Pancreas (tissue), 10 donors: ENCODE measurements at regions not wholly inside any gene's neighbourhood (a gene's known extent, or its start where the extent isn't known, plus 50 kb on each side); places are given as distances from the start of the nearest gene placed in this dataset.

Source experiments
- ATAC-seq, 4 donors: fragments of 200-7000 bp; cut with Tn5 transposase; one replicate each; pipeline versions ENCODE4 v1.8.0 to v1.9.1; 2020; ENCODE audit warnings: mild to moderate bottlenecking in 4 of 4, moderate library complexity in 4 of 4
- DNase-seq, 6 donors: peaks; one replicate each; pipeline ENCODE4 v3.0.0-alpha.2; 2020
- FAIRE-seq: peaks from 2 replicates; lab custom pipeline; 2012; peaks lifted over from hg19 to GRCh38; lab: Jason Lieb, UNC
- H3K27ac ChIP-seq, 4 donors: fragments of 200-600 bp; sonication (generic); 1 replicate in 3 of 4; 2 replicates in 1 of 4; pipeline versions ENCODE4 v1.5.0 to v1.8.0; 2020
- H3K27me3 ChIP-seq, 4 donors: fragments of 200-600 bp; one replicate each; pipeline ENCODE4 v1.8.0; 2021
- H3K36me3 ChIP-seq, 3 donors: fragments of 200-600 bp; sonication (generic) in 1 of 3; one replicate each; pipeline versions ENCODE4 v1.5.0 to v1.8.0; 2020 to 2021
- H3K4me1 ChIP-seq, 3 donors: fragments of 200-600 bp; one replicate each; pipeline ENCODE4 v1.8.0; 2021
- H3K4me3 ChIP-seq, 4 donors: fragments of 200-600 bp; sonication (generic) in 2 of 4; one replicate each; pipeline versions ENCODE4 v1.5.0 to v1.8.0; 2020 to 2021
- H3K9me3 ChIP-seq, 4 donors: fragments of 200-600 bp; one replicate each; pipeline ENCODE4 v1.8.0; 2021
- CTCF ChIP-seq, 4 donors: fragments of 200-600 bp; sonication (generic) in 3 of 4; IDR thresholded peaks; one replicate each; pipeline versions ENCODE4 v1.5.0 to v1.8.0; 2021; ENCODE audit warnings: antibody characterized with exemption in 4 of 4
- WGBS, 2 donors: extraction: QIAGEN DNeasy Blood & Tissue Kit; methylation state at CpG; one replicate each; pipeline ENCODE4 v1.1.7; 2013; 5-methylcytosine and 5-hydroxymethylcytosine counted together
- intact Hi-C, 3 donors: fragments of 100-400 bp; cut with DNase I; formaldehyde crosslinking; loops; one replicate each; pipeline versions ENCODE4 v1.11.1 to v1.14.2; 2022
- donor health status: healthy with polysubstance abuse.
- donor health status: DM: no; HTN: no; CAD: no; lungs with moderate emphysema.
- donor health status: DM: no; HTN: no; CAD: no.
- donor health status: control.
- donor health status: control.
- donor health status: Bipolar disorder and iron deficiency.
- donor health status: DM: yes; HTN: yes; CAD: no.
- donor health status: DM: no; HTN: no; CAD: no.
- donor health status: DM: no; HTN: no; CAD: no.
- donor health status: DM: yes; HTN: yes; CAD: no.

DNA sequence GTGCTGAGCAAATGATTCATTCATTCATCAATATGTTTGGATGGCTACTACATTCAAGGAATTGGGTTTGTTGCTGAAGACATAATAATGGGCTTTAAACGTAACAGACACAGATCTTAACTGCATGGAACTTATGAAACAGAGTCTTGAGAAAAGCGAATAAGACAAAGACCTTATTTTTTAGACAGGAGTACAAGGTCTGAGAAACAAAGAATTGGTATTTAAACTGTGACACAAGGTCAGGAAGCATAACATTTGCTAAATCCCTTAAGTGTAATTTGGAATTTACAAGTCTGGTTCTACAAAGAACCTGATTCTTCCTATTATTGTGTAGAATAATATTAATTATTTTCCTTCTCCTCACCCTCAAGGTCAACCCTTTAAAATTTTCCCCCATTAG is 565.4 kb upstream of the RGS18 start:
- FAIRE-seq (no peak), ATAC-seq (no peak), DNase-seq (no peak)
- no peak for TF ChIP-seq CTCF (IDR thresholded peaks at IDR 0.05)
- 69 to 76% methylated on average over 2 of the region's 2 CpGs for WGBS, 2 donors
- H3K36me3 ChIP-seq, result no peaks in the 10 kb centered on the region
- H3K4me3 ChIP-seq, result no peak overlapping the region
- intact Hi-C loops, result no loop called here
- no peaks in the 10 kb centered on the region for H3K27me3 ChIP-seq
- no peak overlapping the region for H3K27ac ChIP-seq
- H3K9me3 ChIP-seq, result no peaks in the 10 kb centered on the region
- peaks cover 0 to 8% (median 0%) of the 10 kb centered on the region in 3 donors for H3K4me1 ChIP-seq

DNA sequence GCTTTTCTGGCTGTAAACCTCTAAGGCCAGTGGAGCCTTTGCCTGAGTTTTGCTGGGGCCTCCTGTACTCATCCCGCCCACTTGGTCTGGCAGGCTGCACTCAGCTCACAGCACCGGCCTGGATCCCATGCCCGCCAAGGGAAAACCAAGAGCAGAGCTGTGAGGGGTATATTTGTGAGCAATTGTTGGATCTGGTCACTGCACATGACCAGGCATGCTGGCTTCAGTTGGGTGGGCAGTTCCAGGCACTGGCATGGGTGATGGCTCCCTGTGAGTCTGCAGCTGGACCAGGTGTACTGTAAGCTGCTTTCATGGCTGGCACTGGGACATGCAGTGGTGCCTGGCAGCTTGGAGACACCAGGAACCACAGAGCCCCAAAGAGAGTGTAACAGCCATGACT is 563.1 kb upstream of the RGS18 start:
- TF ChIP-seq CTCF (IDR thresholded peaks at IDR 0.05), result no peak
- Histone ChIP-seq H3K36me3 (no peaks in the 10 kb centered on the region), H3K4me3 (no peak overlapping the region), H3K4me1 (peaks cover 0 to 8% (median 0%) of the 10 kb centered on the region in 3 donors), H3K27me3 (no peaks in the 10 kb centered on the region), H3K27ac (no peak overlapping the region), H3K9me3 (no peaks in the 10 kb centered on the region)
- ATAC-seq (no peak), FAIRE-seq (no peak), DNase-seq (peak in 1 of 6 donors; percentile 27)
- 92 to 96% methylated on average over 3 of the region's 3 CpGs for WGBS, 2 donors
- intact Hi-C loops, result no loop called here

- no peaks in the 10 kb centered on the region for H3K4me1 ChIP-seq
- H3K27me3 ChIP-seq, result no peaks in the 10 kb centered on the region
- no peak for DNase-seq
- no peak for TF ChIP-seq CTCF (IDR thresholded peaks at IDR 0.05)
- H3K36me3 ChIP-seq, result no peaks in the 10 kb centered on the region
- H3K4me3 ChIP-seq, result no peak overlapping the region
- intact Hi-C loops, result no loop called here
- 88 to 90% methylated on average over 4 of the region's 4 CpGs for WGBS, 2 donors
- FAIRE-seq, result no peak
- H3K9me3 ChIP-seq, result no peaks in the 10 kb centered on the region
- no peak for ATAC-seq
- H3K27ac ChIP-seq, result no peak overlapping the region
Measured at GRCh38 chr1:191608367-191608766, 549.9 kb upstream of the RGS18 start.

- Histone ChIP-seq H3K27ac (no peak overlapping the region), H3K4me1 (no peaks in the 10 kb centered on the region), H3K4me3 (no peak overlapping the region), H3K27me3 (no peaks in the 10 kb centered on the region), H3K9me3 (no peaks in the 10 kb centered on the region), H3K36me3 (no peaks in the 10 kb centered on the region)
- ATAC-seq (no peak), DNase-seq (no peak), FAIRE-seq (no peak)
- intact Hi-C loops, result no loop called here
- TF ChIP-seq CTCF (IDR thresholded peaks at IDR 0.05), result no peak
Measured at GRCh38 chr1:191609305-191609704, 549.0 kb upstream of the RGS18 start.

DNA sequence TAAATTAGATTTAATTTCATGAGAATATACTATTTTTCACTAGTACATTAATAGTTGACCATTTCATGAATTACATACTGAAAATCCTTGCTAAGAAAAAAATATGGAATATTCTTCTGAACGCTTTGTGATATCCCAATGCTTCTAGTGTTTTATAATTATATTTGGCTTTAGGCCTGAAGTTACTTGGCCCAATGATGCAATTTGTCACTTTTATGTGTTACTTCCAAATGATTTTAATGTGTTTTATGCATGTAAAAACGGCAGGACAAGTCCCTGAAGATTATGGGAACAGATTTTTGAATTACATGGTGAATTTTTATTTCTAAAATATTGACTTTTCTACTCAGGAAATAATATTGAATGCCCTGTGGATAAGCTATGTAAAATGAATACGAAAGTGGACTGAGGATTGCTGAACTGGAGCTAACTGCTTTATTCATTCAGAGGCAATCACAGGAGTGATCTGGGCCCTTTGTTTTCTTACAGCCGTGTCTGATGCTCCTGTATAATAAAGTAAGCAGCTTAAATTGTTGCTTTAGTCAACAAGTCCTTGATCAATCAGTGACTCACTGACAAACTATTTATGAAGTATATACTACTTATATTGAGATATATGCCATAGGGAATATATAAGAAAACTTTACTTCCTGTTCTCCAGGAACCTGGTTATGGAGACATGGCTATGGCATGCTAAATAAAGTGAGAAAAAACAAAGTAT is 543.0 kb upstream of the RGS18 start:
- H3K4me1 ChIP-seq, result no peaks in the 10 kb centered on the region
- no peak for TF ChIP-seq CTCF (IDR thresholded peaks at IDR 0.05)
- DNase-seq (no peak), ATAC-seq (no peak), FAIRE-seq (no peak)
- no peak overlapping the region for H3K4me3 ChIP-seq
- intact Hi-C loops, result no loop called here
- WGBS, 2 donors, result 75 to 77% methylated on average over 4 of the region's 4 CpGs
- H3K27me3 ChIP-seq, result no peaks in the 10 kb centered on the region
- H3K9me3 ChIP-seq, result no peaks in the 10 kb centered on the region
- no peaks in the 10 kb centered on the region for H3K36me3 ChIP-seq
- no peak overlapping the region for H3K27ac ChIP-seq
